Dermis blood vessel endothelial cell (primary cell): ENCODE measurements at regions not wholly inside any gene's neighbourhood (a gene's known extent, or its start where the extent isn't known, plus 50 kb on each side); places are given as distances from the start of the nearest gene placed in this dataset.
"Not testable (repeated sequence)": the region's sequence is repeated elsewhere in the genome, so short reads cannot be mapped to it uniquely, and the experiment has no call there.

Source experiments
- DNase-seq: peaks from one replicate; pipeline ENCODE4 v3.0.0; 2010

GRCh38 chr16:60770384-60770783 lies 1265.9 kb downstream of the CDH8 start:
- not testable (repeated sequence) for DNase-seq

GRCh38 chr16:60763869-60764268 lies 1272.4 kb downstream of the CDH8 start:
- no peak for DNase-seq

GRCh38 chr16:60755907-60756306 lies 1280.3 kb downstream of the CDH8 start:
- no peak for DNase-seq

- no peak for DNase-seq
Measured at GRCh38 chr16:60748366-60748765, 1287.9 kb downstream of the CDH8 start.

- no peak for DNase-seq
Measured at GRCh38 chr16:60744198-60744597, 1292.0 kb downstream of the CDH8 start.

- DNase-seq = no peak
Measured at GRCh38 chr16:60741810-60742209, 1294.4 kb downstream of the CDH8 start.

- no peak for DNase-seq
Measured at GRCh38 chr16:60739737-60740683, 1296.2 kb downstream of the CDH8 start.

- DNase-seq = no peak
Measured at GRCh38 chr16:60731329-60732050, 1304.7 kb downstream of the CDH8 start.

- DNase-seq = no peak
Measured at GRCh38 chr16:60729051-60729450, 1307.2 kb downstream of the CDH8 start.

GRCh38 chr16:60727851-60728250 lies 1308.4 kb downstream of the CDH8 start:
- no peak for DNase-seq

GRCh38 chr16:60720060-60720459 lies 1316.2 kb downstream of the CDH8 start:
- no peak for DNase-seq

- no peak for DNase-seq
Measured at GRCh38 chr16:60717808-60718207, 1318.4 kb downstream of the CDH8 start.

GRCh38 chr16:60712144-60712543 lies 1324.1 kb downstream of the CDH8 start:
- DNase-seq = no peak

GRCh38 chr16:60704726-60705125 lies 1331.5 kb downstream of the CDH8 start:
- DNase-seq = no peak

- no peak for DNase-seq
Measured at GRCh38 chr16:60703096-60703495, 1333.1 kb downstream of the CDH8 start.

- no peak for DNase-seq
Measured at GRCh38 chr16:60686824-60687223, 1349.4 kb downstream of the CDH8 start.

GRCh38 chr16:60684002-60684401 lies 1352.2 kb downstream of the CDH8 start:
- DNase-seq = no peak

GRCh38 chr16:60682219-60682618 lies 1354.0 kb downstream of the CDH8 start:
- DNase-seq = no peak

- DNase-seq = no peak
Measured at GRCh38 chr16:60681043-60681442, 1355.2 kb downstream of the CDH8 start.

- no peak for DNase-seq
Measured at GRCh38 chr16:60675022-60675421, 1361.2 kb downstream of the CDH8 start.

- no peak for DNase-seq
Measured at GRCh38 chr16:60674241-60674640, 1362.0 kb downstream of the CDH8 start.

- DNase-seq = no peak
Measured at GRCh38 chr16:60655514-60656153, 1380.6 kb downstream of the CDH8 start.

- no peak for DNase-seq
Measured at GRCh38 chr16:60651346-60651745, 1384.9 kb downstream of the CDH8 start.
